GM18520 (cell line): ENCODE measurements at regions not wholly inside any gene's neighbourhood (a gene's known extent, or its start where the extent isn't known, plus 50 kb on each side); places are given as distances from the start of the nearest gene placed in this dataset.
"Not testable (repeated sequence)": the region's sequence is repeated elsewhere in the genome, so short reads cannot be mapped to it uniquely, and the experiment has no call there.

Experiments used
- ATAC-seq: cut with Tn5 transposase; IDR thresholded peaks from one replicate; pipeline ENCODE4 v1.9.1; 2021; ENCODE audit not compliant: unreplicated experiment

DNA sequence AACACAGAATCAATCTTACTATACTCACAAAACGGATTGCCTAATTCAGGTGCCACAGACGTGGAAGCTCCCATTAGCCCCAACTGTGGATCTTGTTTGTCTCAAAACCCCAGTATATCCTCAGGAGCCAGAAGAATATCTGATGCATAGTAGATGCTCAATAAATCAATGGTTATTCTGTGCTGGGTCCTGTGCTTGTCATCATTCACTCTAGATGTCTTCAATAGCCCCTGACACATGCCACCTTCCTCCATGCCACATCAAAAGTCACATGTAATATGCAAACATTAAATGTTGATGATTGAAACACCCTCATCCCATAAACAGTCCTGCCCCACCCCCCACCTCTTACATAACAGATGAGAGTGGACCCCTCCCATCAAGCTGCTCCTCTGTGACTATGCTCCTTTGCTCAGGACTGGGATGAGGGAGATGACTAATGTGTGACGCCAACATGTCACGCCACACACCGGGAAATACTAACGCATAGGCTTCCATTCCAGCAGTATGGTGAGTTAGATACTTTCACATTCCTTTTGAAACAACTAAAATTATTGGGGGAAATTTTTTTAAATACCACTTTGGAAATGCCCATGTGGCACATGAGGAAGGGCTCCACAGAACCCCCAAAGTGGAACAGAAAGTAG, 267.6 kb upstream of the SDK2 start:
- ATAC-seq, result no peak

GRCh38 chr17:73912373-73912746, 268.1 kb upstream of the SDK2 start:
- ATAC-seq, result no peak

- no peak for ATAC-seq
Observed at GRCh38 chr17:73914536-73915274, 270.5 kb upstream of the SDK2 start.

DNA sequence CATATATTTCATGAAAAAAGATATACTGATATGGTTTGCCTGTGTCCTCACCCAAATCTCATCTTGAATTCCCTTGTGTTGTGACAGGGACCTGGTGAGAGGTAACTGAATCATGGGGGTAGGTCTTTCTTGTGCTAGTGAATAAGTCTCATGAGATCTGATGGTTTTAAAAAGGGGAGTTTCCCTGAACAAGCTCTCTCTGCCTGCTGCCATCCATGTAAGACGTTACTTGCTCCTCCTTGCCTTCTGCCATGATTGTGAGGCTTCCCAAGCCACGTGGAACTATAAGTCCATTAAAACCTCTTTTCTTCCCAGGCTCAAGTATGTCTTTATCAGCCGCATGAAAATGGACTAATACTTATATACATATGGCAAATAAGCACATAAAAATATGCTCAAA, 274.8 kb upstream of the SDK2 start:
- ATAC-seq, result not testable (repeated sequence)

GRCh38 chr17:73921306-73921705, 277.1 kb upstream of the SDK2 start:
- ATAC-seq, result no peak

- no peak for ATAC-seq
Observed at GRCh38 chr17:73924114-73924908, 279.2 kb upstream of the RPL38 start.

- no peak for ATAC-seq
Observed at GRCh38 chr17:73924909-73925186, 278.6 kb upstream of the RPL38 start.

GRCh38 chr17:73929860-73930430, 273.5 kb upstream of the RPL38 start:
- no peak for ATAC-seq

GRCh38 chr17:73932216-73932749, 271.2 kb upstream of the RPL38 start:
- no peak for ATAC-seq

- no peak for ATAC-seq
Observed at GRCh38 chr17:73933164-73933766, 270.2 kb upstream of the RPL38 start.

DNA sequence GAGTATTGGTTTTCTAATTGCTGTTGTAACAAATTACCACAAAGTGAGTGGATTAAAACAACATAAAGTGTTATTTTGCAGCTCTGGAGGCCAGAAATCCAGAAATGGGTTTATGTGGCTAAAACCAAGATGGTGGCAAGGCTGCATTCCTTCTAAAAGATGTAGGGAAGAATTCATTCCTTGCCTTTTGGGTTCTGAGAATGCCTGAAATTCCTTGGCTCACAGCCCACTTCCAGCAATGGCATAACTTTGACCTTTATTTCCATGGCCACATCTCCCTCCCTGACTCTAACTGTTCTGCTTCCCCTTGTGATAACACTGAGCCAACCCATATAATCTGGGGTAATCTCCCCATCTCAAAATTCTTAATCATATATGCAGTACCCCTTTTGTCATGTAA, 269.6 kb upstream of the RPL38 start:
- ATAC-seq, result no peak

DNA sequence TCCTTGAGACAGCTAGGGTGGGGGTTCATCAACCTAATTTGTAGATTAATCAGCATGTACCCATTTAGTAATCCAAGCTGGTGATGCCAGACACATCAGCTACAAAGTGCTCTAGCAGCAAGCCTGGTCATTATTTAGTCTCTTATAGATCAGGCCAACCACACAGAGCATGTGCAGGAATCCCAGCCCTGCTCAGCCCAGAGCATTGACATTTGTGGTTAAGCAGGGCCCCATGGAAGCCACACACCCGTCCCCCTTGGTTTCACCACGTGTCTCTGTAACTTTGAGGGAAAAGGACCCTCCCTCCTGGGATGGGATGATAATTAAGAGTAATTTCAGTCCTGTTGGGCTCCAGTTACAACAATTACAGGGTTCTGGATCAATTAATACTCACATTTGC, 268.8 kb upstream of the RPL38 start:
- no peak for ATAC-seq

DNA sequence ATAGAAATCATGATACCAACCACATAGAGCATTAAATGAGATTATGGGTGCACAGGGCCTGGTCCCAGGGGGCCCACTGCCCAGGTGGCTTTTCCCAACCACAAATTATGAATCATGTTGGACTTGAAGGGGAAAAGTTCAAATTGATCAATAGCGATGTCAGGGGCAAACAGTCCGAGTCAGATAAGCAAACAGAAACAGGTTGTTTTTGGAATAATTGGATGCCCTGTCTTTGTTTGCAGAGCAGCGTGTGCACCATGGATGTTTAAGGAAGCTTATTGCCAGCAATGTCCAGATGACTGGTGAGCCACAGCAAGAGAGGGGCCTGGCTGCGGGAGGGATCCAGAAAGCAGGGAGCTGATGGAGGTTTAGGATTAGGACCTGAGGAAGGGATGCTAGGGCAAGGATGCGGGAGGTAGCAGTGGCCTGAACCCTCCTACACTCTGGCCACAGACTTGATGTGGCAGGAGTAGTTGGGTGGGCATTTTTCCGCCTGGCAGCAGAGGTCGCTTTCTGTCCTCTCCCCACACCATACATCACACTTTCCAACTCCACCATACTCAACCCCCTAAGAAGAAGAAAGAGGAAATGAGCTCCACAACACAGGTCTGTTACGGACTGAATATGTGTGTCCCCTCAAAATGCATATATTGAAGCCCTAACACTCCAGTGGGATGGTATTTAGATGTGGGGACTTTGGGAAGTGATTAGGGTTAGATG, 266.4 kb upstream of the RPL38 start:
- ATAC-seq, result no peak

DNA sequence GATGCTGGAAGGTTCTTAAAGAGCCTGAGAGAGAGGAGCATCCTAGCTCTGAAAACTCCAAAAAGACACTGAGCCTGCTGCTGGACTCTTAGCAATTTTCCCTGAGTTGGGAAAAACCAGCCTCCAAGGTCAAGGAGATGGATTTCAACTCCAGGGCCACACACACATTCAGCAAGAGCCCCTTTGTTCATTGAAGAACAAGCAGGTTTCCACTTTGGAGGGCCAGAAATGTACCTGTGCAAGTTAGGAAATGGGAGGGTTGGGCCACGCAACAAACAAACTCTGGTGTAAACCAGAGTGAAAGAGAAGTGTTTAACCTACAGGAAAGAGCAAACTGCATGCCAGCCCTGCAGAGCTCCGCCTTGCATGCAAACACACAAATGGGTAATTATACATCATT, 264.8 kb upstream of the RPL38 start:
- ATAC-seq, result no peak

GRCh38 chr17:73939806-73940205, 263.7 kb upstream of the RPL38 start:
- ATAC-seq, result no peak

GRCh38 chr17:73940511-73940910, 263.0 kb upstream of the RPL38 start:
- no peak for ATAC-seq

- no peak for ATAC-seq
Observed at GRCh38 chr17:73941919-73942530, 261.5 kb upstream of the RPL38 start.

GRCh38 chr17:73942703-73943415, 260.6 kb upstream of the RPL38 start:
- ATAC-seq, result no peak

DNA sequence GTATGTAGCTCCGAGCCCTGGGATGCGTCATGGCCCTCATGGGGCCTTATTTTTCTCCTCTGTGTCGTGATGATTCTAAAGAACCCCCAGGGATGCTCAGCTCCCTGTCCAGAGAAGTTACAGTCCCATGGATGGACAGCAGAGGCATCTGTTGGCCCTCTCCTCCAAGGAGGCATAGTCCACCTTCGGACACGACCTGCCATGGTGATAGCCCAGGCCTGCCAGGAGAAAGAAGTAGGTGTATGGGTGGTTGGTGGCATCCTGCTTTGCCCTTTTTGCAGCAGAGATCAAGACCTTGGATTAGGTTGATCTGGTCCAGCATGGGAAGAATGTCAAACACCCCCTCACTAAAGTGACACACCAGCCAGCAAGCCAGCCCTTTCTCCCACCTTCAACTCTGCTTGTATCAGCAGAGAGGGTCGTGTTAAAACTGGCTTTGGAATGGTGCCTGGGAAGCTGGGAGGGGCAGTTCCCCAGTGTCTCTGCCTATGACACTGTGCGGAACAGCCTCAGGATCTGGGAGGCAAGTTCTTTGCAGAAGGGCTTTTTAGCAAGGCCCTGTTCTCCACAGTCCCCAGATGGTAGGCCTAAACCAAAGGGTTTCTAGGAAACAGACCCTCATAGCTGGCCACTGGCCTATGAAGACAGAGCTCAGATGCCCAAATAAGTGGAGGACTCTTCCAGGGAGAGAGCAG, 259.9 kb upstream of the RPL38 start:
- no peak for ATAC-seq
